A549 (cell line): ENCODE measurements at regions not wholly inside any gene's neighbourhood (a gene's known extent, or its start where the extent isn't known, plus 50 kb on each side); places are given as distances from the start of the nearest gene placed in this dataset.

ENCODE experiments used
- ATAC-seq, 2 experiments: fragments of 200-7000 bp in 1 of 2; fragments of >200 bp in 1 of 2; cut with Nextera tagmentation in 1 of 2; cut with Tn5 transposase in 1 of 2; 3 replicates each; pipeline versions ENCODE4 v1.8.0 to v1.9.1; 2018 to 2020; ENCODE audit warnings: mild to moderate bottlenecking in 1 of 2, moderate library complexity in 1 of 2
- CTCF ChIA-PET: fragments of 300-600 bp; sonication (Branson Sonifier 250); formaldehyde crosslinking; extraction: SDS; loops from one replicate; lab custom pipeline; 2021; ENCODE audit warnings: antibody characterized with exemption, inconsistent platforms; lab: Yijun Ruan, JAX
- POLR2A ChIA-PET: fragments of 350-600 bp; formaldehyde crosslinking; extraction: SDS; loops from one replicate; lab custom pipeline; 2021; ENCODE audit warnings: antibody characterized with exemption, inconsistent platforms; lab: Yijun Ruan, JAX
- DNase-seq, 2 experiments: peaks; one replicate each; pipeline versions ENCODE4 v3.0.0 to v3.0.0-alpha.2; 2011 to 2016; ENCODE audit warnings: low read depth in 1 of 2, low spot score in 1 of 2
- FAIRE-seq: peaks from 2 replicates; lab custom pipeline; 2011; peaks lifted over from hg19 to GRCh38; lab: Jason Lieb, UNC
- H3K27ac ChIP-seq, 2 experiments: fragments of >200 bp; sonication (Bioruptor Twin); formaldehyde crosslinking; 3 replicates each; pipeline ENCODE4 v1.5.1; 2016 to 2017
- H3K4me1 ChIP-seq: fragments of >200 bp; sonication (Bioruptor Twin); formaldehyde crosslinking; 3 replicates; pipeline ENCODE4 v1.6.1; 2016
- H3K4me2 ChIP-seq: fragments of >200 bp; sonication (Bioruptor Twin); formaldehyde crosslinking; 3 replicates; pipeline ENCODE4 v1.6.1; 2016
- H3K4me3 ChIP-seq: fragments of >200 bp; sonication (Bioruptor Twin); formaldehyde crosslinking; 3 replicates; pipeline ENCODE4 v1.5.1; 2016
- H3K9me3 ChIP-seq: fragments of >200 bp; sonication (Bioruptor Twin); formaldehyde crosslinking; 3 replicates; pipeline ENCODE4 v1.6.1; 2016
- CBX2 ChIP-seq: fragments of 200-600 bp; sonication (generic); IDR thresholded peaks from 2 replicates; pipeline ENCODE4 v1.6.1; 2016; ENCODE audit warnings: low read depth, mild to moderate bottlenecking, borderline replicate concordance
- CBX8 ChIP-seq: fragments of 200-600 bp; sonication (generic); IDR thresholded peaks from 2 replicates; pipeline ENCODE4 v1.6.1; 2016
- CHD4 ChIP-seq: fragments of 200-600 bp; sonication (generic); IDR thresholded peaks from 2 replicates; pipeline ENCODE4 v1.6.1; 2016; ENCODE audit warnings: antibody characterized with exemption, mild to moderate bottlenecking, borderline replicate concordance
- CTCF ChIP-seq: fragments of >200 bp; sonication (Bioruptor Twin); formaldehyde crosslinking; IDR thresholded peaks from 3 replicates; pipeline ENCODE4 v1.5.1; 2016
- E2F6 ChIP-seq: IDR thresholded peaks from 2 replicates; pipeline ENCODE4 v1.6.1; 2012; ENCODE audit warnings: low read depth, borderline replicate concordance
- EHMT2 ChIP-seq: fragments of 200-600 bp; sonication (generic); IDR thresholded peaks from 2 replicates; pipeline ENCODE4 v1.6.1; 2016; ENCODE audit warnings: antibody characterized with exemption, low read depth, mild to moderate bottlenecking, moderate library complexity
- FOXS1 ChIP-seq: fragments of 250-450 bp; sonication (Bioruptor Pico); IDR thresholded peaks from 2 replicates; pipeline ENCODE4 v1.5.0; 2020; ENCODE audit warnings: mild to moderate bottlenecking, moderate library complexity
- HDAC2 ChIP-seq: fragments of 200-600 bp; sonication (generic); IDR thresholded peaks from 2 replicates; pipeline ENCODE4 v1.6.1; 2016
- HOXA7 ChIP-seq: fragments of 250-450 bp; sonication (Bioruptor Pico); IDR thresholded peaks from 2 replicates; pipeline ENCODE4 v1.5.0; 2020; ENCODE audit warnings: mild to moderate bottlenecking, moderate library complexity
- JUNB ChIP-seq: fragments of >200 bp; sonication (Bioruptor Twin); formaldehyde crosslinking; IDR thresholded peaks from 2 replicates; pipeline ENCODE4 v1.6.1; 2016
- KDM5A ChIP-seq: fragments of 200-600 bp; sonication (generic); IDR thresholded peaks from 2 replicates; pipeline ENCODE4 v1.6.1; 2016; ENCODE audit warnings: antibody characterized with exemption, mild to moderate bottlenecking
- MAFK ChIP-seq: fragments of 450-650 bp; IDR thresholded peaks from 2 replicates; pipeline ENCODE4 v1.6.1; 2014; ENCODE audit not compliant: partially characterized antibody
- MAX ChIP-seq: IDR thresholded peaks from 2 replicates; pipeline ENCODE4 v1.6.1; 2012
- NR3C1 ChIP-seq: fragments of >200 bp; sonication (Bioruptor Twin); formaldehyde crosslinking; IDR thresholded peaks from 3 replicates; pipeline ENCODE4 v1.6.1; 2017
- PHF8 ChIP-seq: fragments of 200-600 bp; sonication (generic); IDR thresholded peaks from 2 replicates; pipeline ENCODE4 v1.6.1; 2016; ENCODE audit warnings: low read depth, mild to moderate bottlenecking, antibody characterized with exemption, moderate library complexity, borderline replicate concordance
- POLR2A ChIP-seq: IDR thresholded peaks from 2 replicates; pipeline ENCODE4 v1.6.1; 2012; ENCODE audit warnings: mild to moderate bottlenecking, low read length
- POLR2AphosphoS2 ChIP-seq: conservative IDR thresholded peaks from 2 replicates; pipeline ENCODE4 v1.6.1; 2012; ENCODE audit warnings: low read length, improper control_type of control experiment, inconsistent platforms
- RAD21 ChIP-seq, 2 experiments: fragments of >200 bp in 1 of 2; sonication (Bioruptor Twin) in 1 of 2; formaldehyde crosslinking in 1 of 2; IDR thresholded peaks in 1 of 2; conservative IDR thresholded peaks in 1 of 2; 2 replicates in 1 of 2; 3 replicates in 1 of 2; pipeline ENCODE4 v1.6.1; 2012 to 2018; ENCODE audit warnings: inconsistent platforms in 1 of 2
- RNF2 ChIP-seq: fragments of 200-600 bp; sonication (generic); IDR thresholded peaks from 2 replicates; pipeline ENCODE4 v1.6.1; 2016; ENCODE audit warnings: low read depth, mild to moderate bottlenecking, antibody characterized with exemption, moderate library complexity, borderline replicate concordance
- SMC3 ChIP-seq: fragments of >200 bp; sonication (Bioruptor Twin); formaldehyde crosslinking; IDR thresholded peaks from 3 replicates; pipeline ENCODE4 v1.6.1; 2018; ENCODE audit warnings: inconsistent platforms
- TFCP2L1 ChIP-seq: fragments of 250-450 bp; sonication (Bioruptor Pico); IDR thresholded peaks from 2 replicates; pipeline ENCODE4 v1.5.0; 2021; ENCODE audit warnings: mild to moderate bottlenecking
- USF2 ChIP-seq: fragments of 450-650 bp; IDR thresholded peaks from 2 replicates; pipeline ENCODE4 v1.6.1; 2014; ENCODE audit warnings: antibody characterized with exemption
- ZFP36 ChIP-seq: fragments of 450-650 bp; IDR thresholded peaks from 2 replicates; pipeline ENCODE4 v1.6.1; 2014; ENCODE audit warnings: borderline replicate concordance; ENCODE audit not compliant: partially characterized antibody
- ZNF302 ChIP-seq: fragments of 250-450 bp; sonication (Bioruptor Pico); IDR thresholded peaks from 2 replicates; pipeline ENCODE4 v1.9.0; 2021; ENCODE audit warnings: inconsistent platforms, mild to moderate bottlenecking, moderate library complexity
- ZSCAN20 ChIP-seq: fragments of 250-450 bp; sonication (Bioruptor Pico); IDR thresholded peaks from 2 replicates; pipeline ENCODE4 v1.8.0; 2022; ENCODE audit warnings: mild to moderate bottlenecking, moderate library complexity
- WGBS: methylation state at CpG from one replicate; pipeline ENCODE4 v1.1.6; 2017; ENCODE audit errors: missing lambda C conversion rate; 5-methylcytosine and 5-hydroxymethylcytosine counted together

GRCh38 chr5:114822436-114822835, 347.3 kb downstream of the TRIM36 start:
- TF ChIP-seq ZFP36 = no peak
- no peak for TF ChIP-seq POLR2AphosphoS2
- TF ChIP-seq FOXS1 = no peak
- TF ChIP-seq, all 56 proteins: peak for 0
- H3K4me2 ChIP-seq = no peak overlapping the region

GRCh38 chr5:114790403-114790792, 379.3 kb downstream of the TRIM36 start:
- H3K4me1 ChIP-seq = no peaks in the 10 kb centered on the region
- POLR2A ChIA-PET = no interaction called here
- H3K4me2 ChIP-seq = no peak overlapping the region
- DNase-seq (no peak), ATAC-seq (no peak), FAIRE-seq (no peak)
- H3K27ac ChIP-seq = no peak overlapping the region
- 0% methylated on average over 2 of the region's 2 CpGs for WGBS
- CTCF ChIA-PET = no interaction called here
- TF ChIP-seq CBX2 = no peak
- no peak for TF ChIP-seq ZSCAN20
- TF ChIP-seq USF2 = no peak
- no peak for TF ChIP-seq CBX8
- no peak for TF ChIP-seq ZNF302 (CRISPR knock-in tag)
- no peak for TF ChIP-seq MAX
- no peak for TF ChIP-seq RAD21 (conservative IDR thresholded peaks at IDR 0.05 in 1 of 2, IDR thresholded peaks at IDR 0.05 in 1 of 2)
- no peak for TF ChIP-seq EHMT2
- TF ChIP-seq E2F6 = no peak
- TF ChIP-seq MAFK = no peak
- TF ChIP-seq TFCP2L1 (CRISPR knock-in tag) = no peak
- no peak for TF ChIP-seq RNF2
- TF ChIP-seq KDM5A = no peak
- H3K4me3 ChIP-seq = no peak overlapping the region
- H3K9me3 ChIP-seq = no peaks in the 10 kb centered on the region

More at GRCh38 chr5:114822436-114822835, 347.3 kb downstream of the TRIM36 start:
- Histone ChIP-seq H3K4me3 (no peak overlapping the region), H3K27ac (no peak overlapping the region), H3K9me3 (no peaks in the 10 kb centered on the region; the same call in 2 of the 3 replicates), H3K4me1 (no peaks in the 10 kb centered on the region)
- 0% methylated on average over 1 of the region's 1 CpG for WGBS
- ATAC-seq (no peak), FAIRE-seq (no peak), DNase-seq (no peak)
- ChIA-PET CTCF (no interaction called here), POLR2A (no interaction called here)

GRCh38 chr5:114789773-114790402, 379.8 kb downstream of the TRIM36 start:
- no peak for TF ChIP-seq HDAC2
- TF ChIP-seq RAD21 (conservative IDR thresholded peaks at IDR 0.05 in 1 of 2, IDR thresholded peaks at IDR 0.05 in 1 of 2) = peak; percentile 32 to 59; a peak in 3 of 5 replicates
- no peak for TF ChIP-seq CHD4
- TF ChIP-seq JUNB = no peak
- TF ChIP-seq NR3C1 = no peak
- no peak for TF ChIP-seq POLR2A
- TF ChIP-seq ZSCAN20 = no peak
- peak; percentile 19; the same call in 1 of the 3 replicates for TF ChIP-seq SMC3
- no peak for TF ChIP-seq HOXA7 (CRISPR knock-in tag)
- TF ChIP-seq PHF8 = no peak
- TF ChIP-seq CTCF = peak; percentile 40; the same call in 1 of the 3 replicates
- DNase-seq = peak; percentile 5 to 45
- ChIA-PET POLR2A (no interaction called here), CTCF (interaction anchor here (0.6 kb wide), 1 partner anchor 584 kb away, joined by 4 read pairs; no protein-coding TSS in a partner anchor)
- no peak for FAIRE-seq
- H3K4me1 ChIP-seq = no peaks in the 10 kb centered on the region
- no peak overlapping the region for H3K27ac ChIP-seq
- no peak overlapping the region for H3K4me3 ChIP-seq
- H3K9me3 ChIP-seq = no peaks in the 10 kb centered on the region
- WGBS = 17% methylated on average over 4 of the region's 4 CpGs
- ATAC-seq = peak in 1 of 2 experiments; percentile 66; a peak in 4 of 6 replicates
- no peak overlapping the region for H3K4me2 ChIP-seq
